ENCODE measurements at regions not wholly inside any gene's neighbourhood (a gene's known extent, or its start where the extent isn't known, plus 50 kb on each side); places are given as distances from the start of the nearest gene placed in this dataset.

- WGBS (ENCODE audit: insufficient coverage): 86% methylated on average over 1 of the region's 4 CpGs
- Histone ChIP-seq H3K79me2 (ENCODE audit: control insufficient read depth, insufficient read depth, low read length) (no peaks in the 10 kb centered on the region), H3K27ac (ENCODE audit: low read length in 2 of 2) (no peak overlapping the region), H3K4me2 (replicated peaks; ENCODE audit: low read depth, low read length, poor library complexity, severe bottlenecking) (no peak overlapping the region), H4K20me1 (ENCODE audit: control insufficient read depth, insufficient read depth, low read length, poor library complexity, severe bottlenecking) (no peaks in the 10 kb centered on the region), H3K9ac (ENCODE audit: low read length) (no peak overlapping the region), H3K4me1 (ENCODE audit: control insufficient read depth in 2 of 2, insufficient read depth in 2 of 2, low read length in 2 of 2) (no peaks in the 10 kb centered on the region), H3K36me3 (replicated peaks in 1 of 2; ENCODE audit: control extremely low read depth in 1 of 2, control insufficient read depth in 1 of 2, extremely low read depth in 1 of 2, insufficient read depth in 2 of 2, low read length in 1 of 2) (no peaks in the 10 kb centered on the region), H3K4me3 (ENCODE audit: control extremely low read depth in 1 of 5, extremely low read depth in 1 of 5, insufficient read depth in 1 of 5, low read depth in 2 of 5, low read length in 4 of 5) (no peak overlapping the region), H3K9me3 (ENCODE audit: control extremely low read depth in 1 of 3, control insufficient read depth in 2 of 3, insufficient read depth in 1 of 3, low read length in 2 of 3) (no peaks in the 10 kb centered on the region), H2AFZ (ENCODE audit: insufficient read depth, low read depth, low read length, poor library complexity, severe bottlenecking) (no peak overlapping the region), H3K27me3 (replicated peaks in 1 of 4; ENCODE audit: control extremely low read depth in 1 of 4, control insufficient read depth in 3 of 4, insufficient read depth in 4 of 4, low read length in 3 of 4) (no peaks in the 10 kb centered on the region)
- Mint-ChIP-seq H3K27ac (no peak overlapping the region), H3K27me3 (peaks cover 4% of the 10 kb centered on the region), H3K4me1 (no peaks in the 10 kb centered on the region), H3K4me3 (no peak overlapping the region), H3K9me3 (ENCODE audit: insufficient read depth) (no peaks in the 10 kb centered on the region)
- ChIA-PET POLR2A (no interaction called here), CTCF (no interaction called here)
- no peak for DNase-seq
- intact Hi-C loops (cut with micrococcal nuclease): no loop called here
- ATAC-seq (ENCODE audit: low read depth): no peak
- TF ChIP-seq EZH2 (IDR thresholded peaks at IDR 0.05; ENCODE audit: borderline replicate concordance, insufficient read depth, low read depth, low read length, poor library complexity, severe bottlenecking) (no peak), CTCF (IDR thresholded peaks at IDR 0.05) (no peak)
Measured at GRCh38 chr2:223513771-223514455, 88.2 kb downstream of the SCG2 start.

GRCh38 chr2:223519471-223519870 is 82.7 kb downstream of the SCG2 start:
- Histone ChIP-seq H3K4me1 (ENCODE audit: control insufficient read depth in 2 of 2, insufficient read depth in 2 of 2, low read length in 2 of 2) (no peaks in the 10 kb centered on the region), H3K4me2 (replicated peaks; ENCODE audit: low read depth, low read length, poor library complexity, severe bottlenecking) (no peak overlapping the region), H3K9me3 (ENCODE audit: control extremely low read depth in 1 of 3, control insufficient read depth in 2 of 3, insufficient read depth in 1 of 3, low read length in 2 of 3) (no peaks in the 10 kb centered on the region), H3K27me3 (replicated peaks in 1 of 4; ENCODE audit: control extremely low read depth in 1 of 4, control insufficient read depth in 3 of 4, insufficient read depth in 4 of 4, low read length in 3 of 4) (no peaks in the 10 kb centered on the region), H3K4me3 (ENCODE audit: control extremely low read depth in 1 of 5, extremely low read depth in 1 of 5, insufficient read depth in 1 of 5, low read depth in 2 of 5, low read length in 4 of 5) (no peak overlapping the region), H3K36me3 (replicated peaks in 1 of 2; ENCODE audit: control extremely low read depth in 1 of 2, control insufficient read depth in 1 of 2, extremely low read depth in 1 of 2, insufficient read depth in 2 of 2, low read length in 1 of 2) (no peaks in the 10 kb centered on the region), H3K9ac (ENCODE audit: low read length) (no peak overlapping the region), H4K20me1 (ENCODE audit: control insufficient read depth, insufficient read depth, low read length, poor library complexity, severe bottlenecking) (no peaks in the 10 kb centered on the region), H3K79me2 (ENCODE audit: control insufficient read depth, insufficient read depth, low read length) (no peaks in the 10 kb centered on the region), H2AFZ (ENCODE audit: insufficient read depth, low read depth, low read length, poor library complexity, severe bottlenecking) (no peak overlapping the region), H3K27ac (ENCODE audit: low read length in 2 of 2) (no peak overlapping the region)
- no peak for DNase-seq
- intact Hi-C loops (cut with micrococcal nuclease): no loop called here
- CTCF ChIA-PET: no interaction called here
- ATAC-seq (ENCODE audit: low read depth): no peak
- Mint-ChIP-seq H3K27me3 (no peaks in the 10 kb centered on the region), H3K27ac (no peak overlapping the region), H3K4me3 (no peak overlapping the region), H3K4me1 (no peaks in the 10 kb centered on the region), H3K9me3 (ENCODE audit: insufficient read depth) (no peaks in the 10 kb centered on the region)
- POLR2A ChIA-PET: no interaction called here
- TF ChIP-seq EZH2 (IDR thresholded peaks at IDR 0.05; ENCODE audit: borderline replicate concordance, insufficient read depth, low read depth, low read length, poor library complexity, severe bottlenecking) (no peak), CTCF (IDR thresholded peaks at IDR 0.05) (no peak)

Data from B cell (primary cell).